ENCODE measurements at regions not wholly inside any gene's neighbourhood (a gene's known extent, or its start where the extent isn't known, plus 50 kb on each side); places are given as distances from the start of the nearest gene placed in this dataset.
"Not testable (repeated sequence)": the region's sequence is repeated elsewhere in the genome, so short reads cannot be mapped to it uniquely, and the experiment has no call there.

DNA sequence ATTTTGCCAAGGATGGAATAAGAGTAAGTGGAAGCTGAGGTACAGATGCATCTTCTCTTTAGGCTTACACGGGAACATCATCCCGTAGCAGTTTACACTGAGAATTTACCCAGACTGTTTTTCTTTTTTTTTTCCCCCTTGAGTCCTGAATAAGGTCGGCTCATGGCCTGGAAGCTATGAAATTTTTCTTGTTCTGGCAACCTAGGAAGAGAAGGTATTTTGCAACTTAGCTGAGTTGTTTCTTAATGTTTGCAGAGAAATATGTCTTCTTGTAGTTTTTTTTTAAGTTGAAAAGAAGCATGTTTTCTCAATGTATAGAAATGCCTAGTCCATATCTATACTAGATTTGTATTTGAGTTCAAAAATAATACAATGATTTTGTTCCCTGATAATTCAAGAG lies 712.5 kb downstream of the TDRD15 start:
- Histone ChIP-seq H3K4me2 (no peak overlapping the region), H3K9me3 (peaks cover 9% of the 10 kb centered on the region; the same call in 2 of the 3 replicates), H3K4me3 (no peak overlapping the region), H3K27ac (no peak overlapping the region), H3K4me1 (no peaks in the 10 kb centered on the region)
- 5% methylated on average over 3 of the region's 3 CpGs for WGBS (ENCODE audit: missing lambda C conversion rate)
- ATAC-seq: no peak
- no peak for DNase-seq (ENCODE audit: low read depth in 1 of 2, low spot score in 1 of 2)
- POLR2A ChIA-PET: no interaction called here
- FAIRE-seq: no peak
- TF ChIP-seq ZNF302 (CRISPR knock-in tag; IDR thresholded peaks at IDR 0.05) (no peak), ELK1 (IDR thresholded peaks at IDR 0.05; ENCODE audit: low read depth, low read length) (no peak), PHF8 (IDR thresholded peaks at IDR 0.05; ENCODE audit: borderline replicate concordance, low read depth) (no peak), CEBPB (IDR thresholded peaks at IDR 0.05) (no peak)
- TF ChIP-seq, protein P1, sequence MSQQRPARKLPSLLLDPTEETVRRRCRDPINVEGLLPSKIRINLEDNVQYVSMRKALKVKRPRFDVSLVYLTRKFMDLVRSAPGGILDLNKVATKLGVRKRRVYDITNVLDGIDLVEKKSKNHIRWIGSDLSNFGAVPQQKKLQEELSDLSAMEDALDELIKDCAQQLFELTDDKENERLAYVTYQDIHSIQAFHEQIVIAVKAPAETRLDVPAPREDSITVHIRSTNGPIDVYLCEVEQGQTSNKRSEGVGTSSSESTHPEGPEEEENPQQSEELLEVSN (IDR thresholded peaks at IDR 0.05; ENCODE audit: borderline replicate concordance, low read depth): no peak
- CTCF ChIA-PET: no interaction called here

DNA sequence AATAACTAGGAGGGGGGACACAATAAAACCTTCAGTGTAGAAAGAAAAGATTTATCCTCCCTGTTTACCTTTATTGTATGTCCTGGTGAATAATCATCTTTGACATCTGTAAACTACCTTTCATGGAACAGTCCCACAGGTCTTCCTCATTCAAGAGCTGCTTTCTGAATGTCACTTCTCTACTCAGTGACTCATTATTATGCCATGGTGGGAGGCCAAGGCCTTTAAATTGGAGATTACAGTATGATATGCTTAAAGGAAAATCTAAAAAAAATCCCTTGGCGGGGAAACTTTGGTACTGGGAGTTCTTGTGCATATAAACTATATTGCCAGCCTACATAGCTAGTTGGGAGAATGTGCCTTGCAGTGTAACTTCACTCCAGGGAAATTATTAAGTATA lies 713.0 kb downstream of the TDRD15 start:
- Histone ChIP-seq H3K27ac (no peak overlapping the region), H3K9me3 (peaks cover 9% of the 10 kb centered on the region; the same call in 1 of the 3 replicates), H3K4me2 (no peak overlapping the region), H3K4me3 (no peak overlapping the region), H3K4me1 (no peaks in the 10 kb centered on the region)
- ATAC-seq (no peak), FAIRE-seq (no peak), DNase-seq (ENCODE audit: low read depth in 1 of 2, low spot score in 1 of 2) (no peak)
- POLR2A ChIA-PET: no interaction called here
- WGBS (ENCODE audit: missing lambda C conversion rate): 6% methylated on average over 1 of the region's 1 CpG
- CTCF ChIA-PET: no interaction called here
- TF ChIP-seq RAD21 (conservative IDR thresholded peaks at IDR 0.05 in 1 of 2, IDR thresholded peaks at IDR 0.05 in 1 of 2) (no peak), EHF (CRISPR knock-in tag; IDR thresholded peaks at IDR 0.05) (no peak)

DNA sequence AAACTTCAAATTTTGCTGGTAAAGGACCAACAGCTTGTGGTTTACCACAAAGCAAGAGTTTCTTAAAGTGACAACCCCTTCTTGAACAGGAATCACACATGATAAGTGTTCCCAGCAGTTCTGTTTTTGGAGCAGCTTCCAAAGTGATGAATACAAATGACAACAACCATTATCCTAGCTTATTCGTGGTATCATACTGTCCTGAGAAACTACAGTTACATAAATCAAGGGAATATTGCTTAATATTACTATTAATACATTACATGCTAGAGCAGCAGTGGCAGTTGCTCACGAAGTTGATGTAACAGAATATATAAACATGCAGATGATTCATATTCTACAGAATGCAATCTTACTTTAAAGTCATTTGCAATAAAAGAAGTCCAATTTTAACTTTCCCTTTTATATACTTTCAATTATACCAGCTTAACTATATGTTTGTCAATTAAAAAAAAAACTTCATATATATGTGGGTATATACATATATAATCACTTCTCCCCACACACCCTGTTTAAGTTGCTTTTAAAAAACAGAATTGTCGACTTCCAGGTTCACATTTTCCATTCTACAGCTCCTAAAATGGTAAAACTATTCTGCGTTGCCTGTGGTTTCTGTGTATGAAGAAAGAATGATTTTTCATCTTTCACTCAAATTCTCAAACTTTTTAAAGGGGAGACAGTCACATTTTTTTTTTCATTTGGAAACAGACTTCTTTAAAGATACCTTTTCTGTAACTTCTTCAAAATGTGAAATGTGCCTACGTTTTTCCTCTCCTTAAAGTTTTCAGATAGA lies 713.6 kb downstream of the TDRD15 start:
- POLR2A ChIA-PET: no interaction called here
- no peak for TF ChIP-seq EHF (CRISPR knock-in tag; IDR thresholded peaks at IDR 0.05)
- Histone ChIP-seq H3K4me2 (no peak overlapping the region), H3K9me3 (peaks cover 9% of the 10 kb centered on the region; the same call in 1 of the 3 replicates), H3K27ac (no peak overlapping the region), H3K4me1 (no peaks in the 10 kb centered on the region), H3K4me3 (no peak overlapping the region)
- CTCF ChIA-PET: no interaction called here
- 2% methylated on average over 5 of the region's 5 CpGs for WGBS (ENCODE audit: missing lambda C conversion rate)
- ATAC-seq (no peak), DNase-seq (ENCODE audit: low read depth in 1 of 2, low spot score in 1 of 2) (no peak), FAIRE-seq (no peak)

GRCh38 chr2:21841341-21841740 lies 717.6 kb downstream of the TDRD15 start:
- 0% methylated on average over 3 of the region's 3 CpGs for WGBS (ENCODE audit: missing lambda C conversion rate)
- no peak for TF ChIP-seq RNF2 (IDR thresholded peaks at IDR 0.05; ENCODE audit: borderline replicate concordance, low read depth)
- TF ChIP-seq, protein P2, sequence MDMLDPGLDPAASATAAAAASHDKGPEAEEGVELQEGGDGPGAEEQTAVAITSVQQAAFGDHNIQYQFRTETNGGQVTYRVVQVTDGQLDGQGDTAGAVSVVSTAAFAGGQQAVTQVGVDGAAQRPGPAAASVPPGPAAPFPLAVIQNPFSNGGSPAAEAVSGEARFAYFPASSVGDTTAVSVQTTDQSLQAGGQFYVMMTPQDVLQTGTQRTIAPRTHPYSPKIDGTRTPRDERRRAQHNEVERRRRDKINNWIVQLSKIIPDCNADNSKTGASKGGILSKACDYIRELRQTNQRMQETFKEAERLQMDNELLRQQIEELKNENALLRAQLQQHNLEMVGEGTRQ (IDR thresholded peaks at IDR 0.05): no peak
- TF ChIP-seq, protein P3, sequence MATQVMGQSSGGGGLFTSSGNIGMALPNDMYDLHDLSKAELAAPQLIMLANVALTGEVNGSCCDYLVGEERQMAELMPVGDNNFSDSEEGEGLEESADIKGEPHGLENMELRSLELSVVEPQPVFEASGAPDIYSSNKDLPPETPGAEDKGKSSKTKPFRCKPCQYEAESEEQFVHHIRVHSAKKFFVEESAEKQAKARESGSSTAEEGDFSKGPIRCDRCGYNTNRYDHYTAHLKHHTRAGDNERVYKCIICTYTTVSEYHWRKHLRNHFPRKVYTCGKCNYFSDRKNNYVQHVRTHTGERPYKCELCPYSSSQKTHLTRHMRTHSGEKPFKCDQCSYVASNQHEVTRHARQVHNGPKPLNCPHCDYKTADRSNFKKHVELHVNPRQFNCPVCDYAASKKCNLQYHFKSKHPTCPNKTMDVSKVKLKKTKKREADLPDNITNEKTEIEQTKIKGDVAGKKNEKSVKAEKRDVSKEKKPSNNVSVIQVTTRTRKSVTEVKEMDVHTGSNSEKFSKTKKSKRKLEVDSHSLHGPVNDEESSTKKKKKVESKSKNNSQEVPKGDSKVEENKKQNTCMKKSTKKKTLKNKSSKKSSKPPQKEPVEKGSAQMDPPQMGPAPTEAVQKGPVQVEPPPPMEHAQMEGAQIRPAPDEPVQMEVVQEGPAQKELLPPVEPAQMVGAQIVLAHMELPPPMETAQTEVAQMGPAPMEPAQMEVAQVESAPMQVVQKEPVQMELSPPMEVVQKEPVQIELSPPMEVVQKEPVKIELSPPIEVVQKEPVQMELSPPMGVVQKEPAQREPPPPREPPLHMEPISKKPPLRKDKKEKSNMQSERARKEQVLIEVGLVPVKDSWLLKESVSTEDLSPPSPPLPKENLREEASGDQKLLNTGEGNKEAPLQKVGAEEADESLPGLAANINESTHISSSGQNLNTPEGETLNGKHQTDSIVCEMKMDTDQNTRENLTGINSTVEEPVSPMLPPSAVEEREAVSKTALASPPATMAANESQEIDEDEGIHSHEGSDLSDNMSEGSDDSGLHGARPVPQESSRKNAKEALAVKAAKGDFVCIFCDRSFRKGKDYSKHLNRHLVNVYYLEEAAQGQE (IDR thresholded peaks at IDR 0.05): no peak
- TF ChIP-seq MAFK (IDR thresholded peaks at IDR 0.05; ENCODE audit: partially characterized antibody): no peak
- TF ChIP-seq ELK1 (IDR thresholded peaks at IDR 0.05; ENCODE audit: low read depth, low read length): no peak
- ChIA-PET CTCF (no interaction called here), POLR2A (no interaction called here)
- Histone ChIP-seq H3K9me3 (peaks cover 9% of the 10 kb centered on the region; the same call in 1 of the 3 replicates), H3K4me3 (no peak overlapping the region), H3K4me2 (no peak overlapping the region), H3K27ac (no peak overlapping the region), H3K4me1 (no peaks in the 10 kb centered on the region)
- no peak for FAIRE-seq
- no peak for ATAC-seq
- DNase-seq (ENCODE audit: low read depth in 1 of 2, low spot score in 1 of 2): no peak

DNA sequence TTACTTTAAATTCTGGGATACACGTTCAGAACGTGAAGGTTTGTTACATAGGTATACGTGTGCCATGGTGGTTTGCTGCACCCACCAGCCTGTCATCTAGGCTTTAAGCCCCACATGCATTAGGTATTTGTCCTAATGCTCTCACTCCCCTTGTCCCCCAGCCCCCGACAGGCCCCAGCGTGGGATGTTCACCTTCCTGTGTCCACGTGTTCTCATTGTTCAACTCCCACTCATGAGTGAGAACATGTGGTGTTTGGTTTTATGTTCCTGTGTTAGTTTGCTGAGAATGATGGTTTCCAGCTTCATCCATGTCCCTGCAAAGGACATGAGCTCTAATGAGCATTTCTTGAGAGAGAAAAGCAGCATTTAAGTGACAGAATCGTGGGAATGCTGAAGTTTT lies 726.6 kb downstream of the TDRD15 start:
- DNase-seq (ENCODE audit: low read depth in 1 of 2, low spot score in 1 of 2); POLR2A ChIA-PET; H3K4me1 ChIP-seq; ATAC-seq; H3K4me2 ChIP-seq; H3K9me3 ChIP-seq; H3K27ac ChIP-seq; CTCF ChIA-PET; FAIRE-seq; H3K4me3 ChIP-seq: not testable (repeated sequence)
- 12% methylated on average over 7 of the region's 7 CpGs for WGBS (ENCODE audit: missing lambda C conversion rate)
